Left ventricle myocardium inferior (tissue), 1 donor: ENCODE measurements at regions not wholly inside any gene's neighbourhood (a gene's known extent, or its start where the extent isn't known, plus 50 kb on each side); places are given as distances from the start of the nearest gene placed in this dataset.

ENCODE experiments used
- DNase-seq: peaks from one replicate; pipeline ENCODE4 v3.0.0-alpha.2; 2020
- H3K27ac ChIP-seq: fragments of 200-600 bp; replicated peaks from 2 replicates; pipeline ENCODE4 v1.8.0; 2021
- H3K27me3 ChIP-seq: fragments of 200-600 bp; 2 replicates; pipeline ENCODE4 v1.8.0; 2021; ENCODE audit warnings: low read depth
- H3K36me3 ChIP-seq: fragments of 200-600 bp; 2 replicates; pipeline ENCODE4 v1.8.0; 2021
- H3K4me1 ChIP-seq: fragments of 200-600 bp; 2 replicates; pipeline ENCODE4 v1.8.0; 2021
- H3K4me3 ChIP-seq: fragments of 200-600 bp; 2 replicates; pipeline ENCODE4 v1.8.0; 2021; ENCODE audit warnings: mild to moderate bottlenecking, moderate library complexity
- H3K9me3 ChIP-seq: fragments of 200-600 bp; replicated peaks from 2 replicates; pipeline ENCODE4 v1.8.0; 2021
- intact Hi-C: fragments of 100-400 bp; cut with micrococcal nuclease; formaldehyde crosslinking; loops from one replicate; pipeline ENCODE4 v1.11.0; 2022
- TF ChIP-seq, protein P1 (sequence below): fragments of 200-600 bp; IDR thresholded peaks from 2 replicates; pipeline ENCODE4 v1.8.0; 2021; ENCODE audit warnings: antibody characterized with exemption, mild to moderate bottlenecking, borderline replicate concordance
- donor health status: DM: no; HTN: yes; CAD: no; lungs with severe emphysema.

DNA sequence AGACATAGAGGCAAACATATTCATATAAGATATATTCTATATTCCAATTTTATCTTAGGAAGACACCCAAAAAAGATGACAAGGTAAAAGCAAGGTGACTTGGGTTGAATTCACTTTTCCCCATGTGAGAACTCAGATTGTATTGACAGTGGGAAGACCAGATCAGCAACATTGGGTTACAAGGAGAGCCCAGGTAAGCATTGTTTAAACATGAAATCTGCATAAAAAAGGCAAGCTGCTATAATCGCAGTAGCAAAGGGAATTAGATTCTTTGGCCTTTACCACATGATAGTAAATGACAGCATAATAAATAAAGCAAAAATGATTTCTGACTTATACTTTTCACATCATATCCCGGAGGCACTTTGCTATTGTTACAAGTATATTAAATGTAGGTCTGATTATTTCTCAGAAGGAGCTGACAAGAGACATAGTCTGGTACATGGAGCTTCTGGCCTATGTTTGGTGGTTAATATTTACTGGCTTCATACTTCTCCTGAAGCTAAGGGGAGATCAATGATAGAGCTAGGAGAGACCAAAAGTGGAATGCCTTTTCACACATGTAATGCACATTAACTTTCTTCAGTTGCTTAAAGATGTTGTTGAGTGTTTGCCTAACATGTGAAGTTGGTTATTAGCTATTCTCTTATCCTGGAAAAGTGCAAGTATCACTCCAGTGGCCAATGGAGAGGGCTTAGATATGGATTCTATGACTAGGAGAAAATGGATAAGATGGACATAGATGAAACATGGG, 53.1 kb upstream of the EEF1E1 start:
- H3K27ac ChIP-seq, result no peak overlapping the region
- H3K27me3 ChIP-seq, result peaks cover 17% of the 10 kb centered on the region
- H3K9me3 ChIP-seq, result peaks cover 15% of the 10 kb centered on the region
- no peaks in the 10 kb centered on the region for H3K36me3 ChIP-seq
- no peak for DNase-seq
- no peaks in the 10 kb centered on the region for H3K4me1 ChIP-seq
- TF ChIP-seq, protein P1, sequence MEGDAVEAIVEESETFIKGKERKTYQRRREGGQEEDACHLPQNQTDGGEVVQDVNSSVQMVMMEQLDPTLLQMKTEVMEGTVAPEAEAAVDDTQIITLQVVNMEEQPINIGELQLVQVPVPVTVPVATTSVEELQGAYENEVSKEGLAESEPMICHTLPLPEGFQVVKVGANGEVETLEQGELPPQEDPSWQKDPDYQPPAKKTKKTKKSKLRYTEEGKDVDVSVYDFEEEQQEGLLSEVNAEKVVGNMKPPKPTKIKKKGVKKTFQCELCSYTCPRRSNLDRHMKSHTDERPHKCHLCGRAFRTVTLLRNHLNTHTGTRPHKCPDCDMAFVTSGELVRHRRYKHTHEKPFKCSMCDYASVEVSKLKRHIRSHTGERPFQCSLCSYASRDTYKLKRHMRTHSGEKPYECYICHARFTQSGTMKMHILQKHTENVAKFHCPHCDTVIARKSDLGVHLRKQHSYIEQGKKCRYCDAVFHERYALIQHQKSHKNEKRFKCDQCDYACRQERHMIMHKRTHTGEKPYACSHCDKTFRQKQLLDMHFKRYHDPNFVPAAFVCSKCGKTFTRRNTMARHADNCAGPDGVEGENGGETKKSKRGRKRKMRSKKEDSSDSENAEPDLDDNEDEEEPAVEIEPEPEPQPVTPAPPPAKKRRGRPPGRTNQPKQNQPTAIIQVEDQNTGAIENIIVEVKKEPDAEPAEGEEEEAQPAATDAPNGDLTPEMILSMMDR, result no peak
- intact Hi-C loops, result no loop called here
- no peak overlapping the region for H3K4me3 ChIP-seq
